ENCODE measurements at regions not wholly inside any gene's neighbourhood (a gene's known extent, or its start where the extent isn't known, plus 50 kb on each side); places are given as distances from the start of the nearest gene placed in this dataset.

DNA sequence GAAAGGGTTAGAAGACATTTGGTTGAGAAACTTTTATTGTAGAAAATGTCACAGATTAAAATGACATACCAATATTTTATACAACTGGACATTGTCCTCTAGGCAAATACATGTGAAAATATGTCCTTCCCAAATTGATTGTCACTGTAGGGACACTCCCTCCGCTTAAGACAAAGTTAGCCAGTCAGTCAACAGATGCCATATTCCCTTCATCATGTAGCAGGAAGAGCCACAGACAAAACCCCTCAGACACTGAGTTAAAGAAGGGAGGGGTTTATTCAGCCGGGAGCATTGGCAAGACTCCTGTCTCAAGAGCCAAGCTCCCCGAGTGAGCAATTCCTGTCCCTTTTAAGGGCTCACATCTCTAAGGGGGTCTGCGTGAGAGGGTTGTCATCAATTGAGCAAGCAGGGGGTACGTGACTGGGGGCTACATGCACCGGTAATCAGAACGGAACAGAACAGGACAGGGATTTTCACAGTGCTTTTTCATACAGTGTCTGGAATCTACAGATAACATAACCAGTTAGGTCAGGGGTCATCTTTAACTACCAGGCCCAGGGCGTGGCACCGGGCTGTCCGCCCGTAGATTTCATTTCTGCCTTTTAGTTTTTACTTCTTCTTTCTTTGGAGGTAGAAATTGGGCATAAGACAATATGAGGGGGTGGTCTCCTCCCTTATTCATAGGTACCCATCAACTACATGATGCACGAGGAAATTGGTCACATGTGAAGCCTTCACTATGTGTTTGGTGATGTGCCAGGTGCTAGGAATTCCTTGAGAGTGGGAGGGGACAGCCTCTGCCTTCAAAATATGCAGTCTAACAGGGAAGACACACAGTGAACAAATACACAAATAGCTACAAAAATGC is 155.7 kb upstream of the CDYL start:
- DNase-seq (ENCODE audit: low read depth in 1 of 2, low spot score in 1 of 2), result no peak

DNA sequence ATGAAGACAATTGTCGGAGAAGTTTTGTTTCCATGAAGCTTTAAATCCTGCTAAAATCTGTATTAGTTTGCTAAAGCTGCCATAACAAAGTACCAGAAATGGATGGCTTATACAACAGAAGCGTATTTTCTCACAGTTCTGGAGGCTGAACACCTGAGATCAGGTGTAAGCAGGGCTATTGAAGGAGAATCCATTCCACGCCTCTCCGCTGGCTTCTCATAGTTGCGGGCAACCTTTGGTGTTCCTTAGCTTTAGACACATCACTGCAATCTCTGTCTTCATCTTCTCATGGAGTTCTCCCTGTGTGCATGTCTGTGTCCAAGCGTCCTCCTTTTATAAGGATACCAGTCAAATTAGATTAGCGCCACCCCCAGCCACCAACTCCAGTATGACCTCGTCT is 159.9 kb upstream of the CDYL start:
- no peak for DNase-seq (ENCODE audit: low read depth in 1 of 2, low spot score in 1 of 2)

DNA sequence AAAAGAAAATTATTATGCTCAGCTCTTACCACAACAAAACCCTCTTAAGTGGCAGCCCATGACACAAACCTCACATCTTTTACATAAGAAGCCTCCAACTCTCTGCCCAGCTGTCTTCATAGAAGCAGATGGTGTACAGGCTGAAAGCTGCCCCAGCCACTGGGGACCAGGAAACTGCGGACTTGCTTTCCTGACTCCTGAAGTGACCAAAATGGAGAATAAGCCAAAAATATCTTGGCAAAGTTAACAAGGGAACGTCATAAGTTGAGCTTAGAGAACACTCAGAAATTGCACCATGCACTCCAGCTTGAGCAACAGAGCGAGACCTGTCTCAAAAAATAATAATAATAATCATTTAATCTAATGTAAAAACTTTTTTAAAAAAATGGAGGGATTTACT is 160.3 kb upstream of the CDYL start:
- DNase-seq (ENCODE audit: low read depth in 1 of 2, low spot score in 1 of 2), result no peak

DNA sequence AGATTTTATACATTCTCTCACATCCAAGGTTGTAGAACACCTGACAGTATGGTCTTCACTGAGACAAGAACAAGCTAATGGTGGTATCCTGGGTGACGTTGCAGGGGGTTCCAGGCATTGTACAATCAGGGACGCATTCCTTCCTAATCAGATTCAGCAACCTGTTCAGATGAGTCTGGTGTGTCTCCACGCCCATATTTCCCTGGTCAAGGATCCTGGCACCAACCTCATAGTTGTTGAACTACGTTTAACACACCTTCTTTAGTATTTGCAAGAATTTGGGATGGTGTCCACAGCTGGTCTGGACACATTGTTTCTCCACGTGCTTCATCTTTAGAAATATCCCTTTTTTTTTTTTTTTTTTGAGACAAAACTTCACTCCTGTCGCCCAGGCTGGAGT is 161.0 kb upstream of the CDYL start:
- no peak for DNase-seq (ENCODE audit: low read depth in 1 of 2, low spot score in 1 of 2)

DNA sequence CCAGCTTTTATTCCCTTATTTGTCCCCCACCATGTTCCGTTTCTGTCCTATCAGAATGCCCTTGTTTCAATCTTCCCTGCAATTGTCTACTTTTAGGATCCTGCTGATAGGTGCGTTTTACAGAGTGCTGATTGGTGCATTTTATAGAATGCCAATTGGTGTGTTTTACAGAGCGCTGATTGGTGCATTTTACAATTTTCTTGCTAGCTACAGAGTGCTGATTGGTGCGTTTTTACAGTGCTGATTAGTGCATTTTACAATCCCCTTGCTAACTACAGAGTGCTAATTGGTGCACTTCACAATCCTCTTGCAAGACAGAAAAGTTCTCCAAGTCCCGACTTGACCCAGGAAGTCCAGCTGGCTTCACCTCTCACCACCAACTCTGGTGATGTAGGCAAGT is 161.6 kb upstream of the CDYL start:
- DNase-seq (ENCODE audit: low read depth in 1 of 2, low spot score in 1 of 2), result no peak

DNA sequence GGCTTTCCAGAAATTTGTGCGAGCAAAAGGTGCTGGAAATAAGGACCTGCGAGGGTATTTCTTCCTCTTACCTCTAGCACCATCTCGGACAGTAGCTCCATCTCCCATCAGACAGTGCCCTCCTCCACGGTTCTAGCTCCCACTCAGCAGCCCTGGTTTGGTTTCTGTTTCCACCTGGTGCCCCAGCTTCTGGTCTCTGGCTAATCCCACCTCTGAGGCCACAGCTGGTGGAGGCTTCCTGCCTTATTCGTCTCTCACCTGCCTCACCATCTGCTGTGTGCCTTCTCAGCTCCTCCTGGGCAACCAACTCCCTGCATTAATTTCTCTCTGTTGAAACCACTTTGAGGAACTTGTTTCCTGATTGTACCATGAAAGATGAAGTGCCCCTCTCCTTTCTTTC is 162.4 kb upstream of the CDYL start:
- DNase-seq (ENCODE audit: low read depth in 1 of 2, low spot score in 1 of 2), result no peak

DNA sequence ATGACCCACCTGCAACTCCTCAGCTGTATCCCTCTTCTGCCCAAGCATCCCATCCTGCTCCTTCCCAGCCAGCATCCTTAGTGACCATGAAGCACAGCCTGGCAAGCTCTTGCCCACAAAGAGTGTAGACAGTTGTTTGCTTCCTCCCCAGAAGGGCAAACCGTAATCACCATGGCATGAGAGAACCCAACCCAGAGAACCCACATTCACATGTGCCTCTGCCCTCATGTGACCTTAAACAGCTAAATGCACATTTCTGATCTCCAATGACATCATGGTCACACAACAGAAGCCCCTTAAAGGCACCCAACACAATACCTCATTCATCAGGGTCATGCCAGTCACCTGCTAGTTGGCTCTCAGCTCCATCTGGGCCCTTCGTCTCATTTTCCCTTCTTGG is 162.8 kb upstream of the CDYL start:
- DNase-seq (ENCODE audit: low read depth in 1 of 2, low spot score in 1 of 2), result no peak

DNA sequence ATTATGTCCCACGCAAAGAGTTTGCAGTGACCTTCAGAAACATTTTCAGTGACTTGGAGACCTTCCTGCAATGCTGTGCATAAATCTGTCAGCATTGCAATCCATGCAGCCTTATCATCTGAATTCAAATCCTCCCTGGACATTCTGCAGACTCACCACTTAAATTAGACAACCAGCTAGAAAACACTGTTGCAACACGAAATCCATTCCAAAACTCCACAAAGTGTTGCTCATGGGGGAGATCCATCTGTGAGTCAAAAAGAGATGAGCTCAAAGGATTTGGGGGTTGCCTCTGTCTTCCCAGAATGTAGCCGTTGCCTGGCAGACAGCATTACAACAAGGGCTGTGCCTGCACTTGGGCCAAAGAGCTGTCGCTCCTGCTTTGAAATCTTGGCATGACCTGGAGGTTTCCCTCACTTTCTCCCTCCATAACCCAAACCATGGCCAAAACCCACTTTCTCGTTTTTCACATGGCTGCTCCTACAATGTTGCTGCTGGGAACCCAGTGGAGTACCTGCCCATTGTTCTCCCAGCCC is 163.5 kb upstream of the CDYL start:
- no peak for DNase-seq (ENCODE audit: low read depth in 1 of 2, low spot score in 1 of 2)

DNA sequence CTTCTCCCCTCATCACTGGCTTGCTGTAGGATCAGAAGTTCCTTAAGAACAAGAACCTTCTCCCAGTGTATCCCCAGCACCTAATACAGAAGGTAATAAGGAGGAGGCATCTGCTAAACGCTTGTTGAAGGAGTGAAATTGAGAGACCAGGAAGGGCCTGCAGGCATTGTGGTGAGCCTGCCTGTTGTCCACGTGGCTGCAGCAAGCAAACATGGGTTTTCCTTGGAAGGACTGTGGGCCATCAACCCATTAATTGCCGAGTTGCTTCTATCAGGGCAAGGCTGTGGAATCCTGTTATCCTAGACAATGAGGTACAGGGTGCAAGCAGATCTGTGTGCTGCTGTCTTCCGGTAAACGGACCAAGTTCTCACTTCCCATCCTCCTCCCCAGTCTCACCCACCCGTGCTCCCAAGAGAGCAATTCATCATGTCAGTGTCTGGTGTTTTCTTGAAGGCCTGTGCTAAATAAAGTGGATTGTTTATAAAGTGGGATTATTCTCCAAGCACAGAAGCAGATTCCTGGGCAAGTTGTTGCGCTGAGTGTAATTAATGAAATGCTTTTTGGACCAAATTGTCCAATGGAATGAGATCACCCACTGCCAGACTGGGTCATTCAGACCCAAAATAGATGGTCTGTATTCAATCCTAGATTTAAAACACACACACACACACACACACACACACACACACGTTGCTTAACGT is 164.6 kb upstream of the CDYL start:
- no peak for DNase-seq (ENCODE audit: low read depth in 1 of 2, low spot score in 1 of 2)

DNA sequence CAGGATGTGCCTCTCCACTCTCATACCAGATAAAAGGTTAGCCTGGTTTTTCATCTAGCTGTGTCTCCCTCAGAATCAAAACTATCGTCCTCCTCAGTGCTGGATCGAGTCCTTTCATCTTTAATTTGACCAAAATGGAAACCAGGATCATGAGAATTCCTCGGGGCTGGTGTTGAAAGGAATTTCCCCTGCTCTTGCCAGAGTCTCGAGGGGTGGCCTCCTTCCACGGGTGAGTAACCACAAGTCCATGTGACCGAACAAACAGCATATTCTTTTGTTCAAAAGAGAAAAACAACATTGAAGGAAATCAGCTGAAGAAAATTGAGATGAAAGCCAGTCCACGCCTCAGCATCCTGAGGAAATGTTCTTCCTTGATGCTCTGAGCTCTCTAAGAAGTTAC is 165.9 kb upstream of the CDYL start:
- DNase-seq (ENCODE audit: low read depth in 1 of 2, low spot score in 1 of 2), result no peak

DNA sequence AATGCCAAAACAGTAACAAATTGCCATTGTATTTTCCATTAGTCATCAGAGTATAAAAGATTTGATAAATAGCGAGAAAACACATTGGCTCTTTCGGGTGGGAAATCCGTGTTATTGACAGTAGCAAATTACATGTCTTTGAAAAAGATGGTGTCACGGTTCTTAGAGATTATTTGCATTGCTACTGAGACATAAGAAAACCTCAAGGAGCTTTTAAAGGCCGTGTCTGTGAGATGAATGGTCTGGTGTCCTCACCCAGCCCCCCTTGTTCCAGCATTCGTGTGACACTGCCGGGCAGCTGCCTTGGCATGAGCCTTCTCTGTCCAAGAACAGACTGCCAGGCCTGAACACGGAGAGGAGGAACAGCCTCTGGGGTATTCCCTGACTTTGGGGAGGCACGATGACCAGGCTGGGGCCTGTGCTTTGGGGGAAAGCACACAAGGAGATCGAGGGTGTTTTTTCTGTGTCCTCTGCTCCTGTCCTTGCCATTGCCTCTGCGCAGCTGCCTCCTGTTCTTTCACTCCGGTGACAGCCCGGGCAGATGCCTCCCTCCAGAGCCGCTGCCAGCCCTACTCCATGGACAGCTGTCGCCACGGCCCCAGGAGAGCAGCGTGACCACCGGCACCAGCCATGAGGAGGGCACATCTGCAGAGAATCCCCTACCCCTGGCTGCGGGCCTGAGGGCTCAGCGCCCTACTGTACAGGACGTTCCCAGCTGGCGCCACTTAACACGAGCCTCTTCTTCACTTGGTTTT is 167.7 kb upstream of the CDYL start:
- DNase-seq (ENCODE audit: low read depth in 1 of 2, low spot score in 1 of 2), result no peak

DNA sequence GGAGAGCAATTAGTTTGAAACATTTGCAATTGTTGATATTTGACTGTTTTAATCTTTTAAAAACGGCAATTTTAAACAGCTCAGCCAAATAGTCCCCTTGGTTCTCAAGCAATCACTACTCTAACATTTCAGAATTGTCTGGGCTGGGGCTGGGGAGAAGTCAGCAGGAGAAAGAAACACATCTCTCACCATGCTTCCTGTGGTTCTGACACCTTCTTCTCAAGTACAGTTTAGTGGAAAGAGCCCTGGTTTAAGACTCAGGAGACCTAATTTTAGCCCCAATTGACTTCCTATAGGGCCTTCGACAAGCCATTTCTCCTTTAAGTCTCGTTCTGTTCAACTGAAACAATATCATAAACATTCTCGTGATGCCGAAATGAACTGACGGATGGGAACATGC is 168.4 kb upstream of the CDYL start:
- DNase-seq (ENCODE audit: low read depth in 1 of 2, low spot score in 1 of 2), result no peak

DNA sequence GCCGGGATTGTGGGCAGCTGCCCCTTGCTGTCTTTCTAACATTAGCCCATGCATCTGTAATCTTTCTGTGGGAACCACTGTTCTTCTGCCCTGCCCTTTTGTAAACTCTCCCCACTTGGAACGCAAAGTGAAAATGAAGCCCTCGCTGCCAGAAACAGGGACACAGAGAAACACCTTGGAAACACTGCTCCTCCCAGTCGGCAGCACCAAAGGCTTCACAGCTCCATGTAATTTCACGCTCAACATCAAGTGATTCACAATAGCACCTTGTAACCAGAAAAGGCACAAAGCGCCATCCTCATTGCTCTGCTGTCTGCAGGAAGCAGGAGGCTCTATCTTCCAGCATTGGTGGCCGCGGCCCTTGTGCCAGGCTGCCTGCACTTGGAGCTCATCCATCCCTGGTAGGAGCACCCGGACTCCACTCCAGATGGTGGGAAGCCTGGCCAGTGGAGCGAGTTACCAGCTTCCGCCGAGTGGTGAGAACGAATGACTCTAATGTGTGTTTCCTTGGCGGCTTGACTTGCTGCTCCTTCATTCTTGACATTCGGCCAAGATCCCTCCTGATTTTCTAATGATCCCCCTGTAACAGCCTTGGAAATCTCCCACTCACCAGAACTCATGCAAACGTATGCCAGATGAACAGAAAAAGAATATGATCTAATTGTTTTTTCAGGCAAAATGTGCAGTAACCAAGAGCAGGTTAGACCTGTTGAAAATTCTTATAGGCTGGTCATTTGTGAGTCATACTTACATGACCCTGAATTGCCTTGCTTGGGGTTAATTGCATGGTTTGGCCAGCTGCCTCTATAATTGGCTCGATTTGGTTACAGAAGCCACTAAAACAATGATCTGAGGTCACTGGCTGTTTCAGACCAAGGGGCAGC is 169.1 kb upstream of the CDYL start:
- DNase-seq (ENCODE audit: low read depth in 1 of 2, low spot score in 1 of 2), result no peak

DNA sequence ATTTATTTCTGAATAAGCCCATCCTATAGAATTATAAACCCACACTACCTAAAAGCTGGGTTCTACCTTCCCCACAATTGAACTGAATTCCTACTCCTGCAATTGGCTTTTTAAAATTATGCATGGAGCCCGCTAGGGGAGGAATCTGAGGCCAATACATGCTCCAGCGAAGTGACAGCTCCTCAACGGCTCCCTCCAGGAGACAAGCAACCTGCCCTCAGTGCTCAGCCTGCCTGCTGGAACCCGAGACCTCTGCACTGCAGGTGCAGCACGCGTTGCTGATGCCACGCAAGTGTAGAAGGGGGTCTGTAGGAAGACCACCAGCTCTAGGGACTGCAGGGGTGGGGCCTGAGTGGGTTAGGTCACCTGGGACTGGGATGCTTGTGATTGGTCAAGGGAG is 170.2 kb upstream of the CDYL start:
- no peak for DNase-seq (ENCODE audit: low read depth in 1 of 2, low spot score in 1 of 2)

DNA sequence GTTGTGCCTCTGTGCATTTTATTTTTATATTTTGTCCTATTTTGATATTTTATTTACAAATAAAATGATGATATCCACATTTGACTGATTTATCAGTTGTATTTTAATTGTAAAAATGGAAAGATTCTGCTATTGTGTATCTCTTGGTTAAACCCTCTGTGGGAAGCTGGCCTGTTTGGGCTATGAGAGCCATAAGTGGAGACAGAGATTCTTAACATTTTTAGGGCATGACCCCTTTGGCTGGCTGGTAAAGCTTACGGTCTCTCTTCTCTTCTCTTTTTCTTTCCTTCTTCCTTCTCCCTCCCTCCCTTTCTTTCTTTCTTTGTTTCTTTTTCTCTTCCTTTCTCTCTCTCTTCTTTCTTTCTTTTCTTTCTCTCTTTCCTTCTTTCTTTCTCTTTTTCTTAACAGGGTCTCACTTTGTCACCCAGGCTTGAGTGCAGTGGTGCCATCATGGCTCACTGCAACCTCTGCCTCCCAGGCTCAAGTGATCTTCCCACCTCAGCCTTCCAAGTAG is 172.3 kb upstream of the CDYL start:
- DNase-seq (ENCODE audit: low read depth in 1 of 2, low spot score in 1 of 2), result no peak

DNA sequence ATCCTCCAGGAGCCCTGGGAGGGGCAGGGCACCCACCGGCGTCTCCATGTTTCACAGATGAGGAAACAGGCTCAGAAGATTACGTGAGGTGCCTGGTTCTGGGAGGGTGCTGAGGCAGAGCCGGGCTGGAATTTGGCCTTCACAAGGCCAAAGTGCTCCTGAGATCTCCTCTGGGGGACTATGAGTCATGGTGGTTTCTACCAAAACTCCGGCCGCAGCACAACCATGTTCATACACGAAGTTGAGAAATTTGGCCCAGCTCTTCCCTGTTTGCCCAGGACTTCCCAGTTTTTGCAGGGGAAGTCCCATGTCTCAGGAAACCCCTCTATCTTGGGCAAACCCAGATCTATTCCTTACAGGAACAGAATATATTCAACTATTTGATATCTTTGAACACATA is 172.9 kb upstream of the CDYL start:
- DNase-seq (ENCODE audit: low read depth in 1 of 2, low spot score in 1 of 2), result no peak

DNA sequence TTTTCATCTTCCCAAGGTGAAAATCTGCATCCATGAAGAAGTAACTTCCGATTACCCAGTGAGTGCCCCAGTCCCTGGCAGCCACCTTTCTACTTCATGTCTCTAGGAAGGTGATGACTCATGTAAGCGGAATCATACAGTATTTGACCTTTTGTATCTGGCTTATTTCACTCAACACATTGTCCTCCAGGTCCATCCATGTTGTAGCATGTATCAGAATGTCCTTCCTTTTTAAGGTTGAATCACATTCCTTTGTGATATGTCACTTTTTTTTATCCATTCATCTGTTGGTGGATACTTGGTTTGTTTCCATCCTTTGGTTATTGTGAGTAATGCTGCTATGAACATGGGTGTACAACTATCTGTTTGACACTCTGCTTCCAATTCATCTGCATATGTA is 176.3 kb upstream of the CDYL start:
- no peak for DNase-seq (ENCODE audit: low read depth in 1 of 2, low spot score in 1 of 2)

DNA sequence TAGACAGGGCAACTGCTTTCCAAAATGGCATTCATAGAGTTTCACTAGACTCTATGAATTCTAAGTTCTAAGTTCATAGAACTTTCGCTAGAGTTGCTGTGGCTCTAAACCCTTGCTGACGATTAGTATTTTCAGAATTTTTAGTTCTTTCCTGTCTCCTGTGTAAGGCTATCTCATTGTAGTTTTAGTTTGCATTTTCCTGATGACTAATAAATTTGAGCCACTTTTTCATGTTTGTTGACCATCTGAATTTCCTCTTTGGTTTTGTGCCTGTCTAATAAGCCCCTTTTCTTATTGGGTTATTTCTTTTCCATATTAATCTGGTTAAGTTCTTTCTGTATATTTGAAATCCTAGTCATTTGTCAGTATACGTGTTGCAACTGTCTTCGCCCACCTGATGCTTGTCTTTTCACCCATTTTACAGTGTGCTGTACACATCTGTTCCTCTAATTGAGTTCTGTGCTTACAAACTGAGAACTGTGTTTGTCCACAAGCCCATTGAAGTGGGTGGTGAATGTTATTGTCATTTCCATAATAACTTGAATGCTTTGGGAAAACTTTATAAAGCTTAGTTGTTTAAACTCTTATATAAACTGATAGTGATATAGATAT is 177.7 kb upstream of the CDYL start:
- DNase-seq (ENCODE audit: low read depth in 1 of 2, low spot score in 1 of 2), result no peak

DNA sequence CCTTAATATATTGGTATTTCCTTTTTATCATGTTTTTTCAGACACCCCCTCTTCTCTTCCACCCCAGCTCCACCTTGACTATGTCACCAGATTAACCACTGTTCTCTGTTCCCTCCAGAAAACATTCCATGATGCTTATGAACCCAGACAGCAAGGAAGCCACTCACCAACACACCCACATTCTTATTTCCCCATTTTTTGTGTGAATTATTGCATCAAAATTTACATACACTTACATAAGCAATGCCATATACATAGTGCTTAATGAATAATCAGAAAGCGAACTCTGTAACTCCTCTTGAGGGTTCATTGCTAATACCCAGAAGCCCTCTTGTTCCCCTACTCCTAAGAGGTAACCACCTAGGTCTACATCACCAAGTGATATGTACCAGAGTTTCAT is 182.3 kb upstream of the CDYL start:
- no peak for DNase-seq (ENCODE audit: low read depth in 1 of 2, low spot score in 1 of 2)

DNA sequence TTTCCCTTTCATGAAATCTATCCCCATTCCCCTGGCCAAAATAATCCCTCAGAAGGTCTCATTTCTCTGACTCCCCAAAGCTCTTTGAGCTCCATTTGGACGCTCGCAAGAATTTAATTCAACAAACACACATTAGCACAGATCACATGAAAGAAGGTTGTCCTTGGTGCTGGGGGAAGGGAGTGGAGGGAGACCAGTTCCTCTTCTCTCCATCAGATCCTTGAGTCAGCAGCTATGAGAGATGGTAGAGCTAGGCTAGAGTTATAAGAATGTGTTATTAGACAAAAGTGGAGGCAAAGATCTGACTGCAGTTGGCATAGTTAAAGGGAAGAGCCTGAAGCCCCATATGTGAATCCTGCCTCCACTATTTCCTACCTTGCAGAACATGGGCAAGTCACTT is 184.2 kb upstream of the CDYL start:
- no peak for DNase-seq (ENCODE audit: low read depth in 1 of 2, low spot score in 1 of 2)

Measured in activated CD4-positive, alpha-beta T cell treated with anti-CD3 and anti-CD28 coated beads, Interleukin-2, amount 50 U/mL, for 24 hours (primary cell).